ENCODE measurements at regions not wholly inside any gene's neighbourhood (a gene's known extent, or its start where the extent isn't known, plus 50 kb on each side); places are given as distances from the start of the nearest gene placed in this dataset.
A peak's percentile ranks its signal among the peaks of the same experiment; 100 is the strongest.

GRCh38 chr2:78540255-78540654 lies 485.2 kb upstream of the REG3G start:
- peaks cover 22% of the 10 kb centered on the region for H3K4me1 ChIP-seq (replicated peaks; ENCODE audit: insufficient read depth)
- ChIA-PET CTCF (no interaction called here), POLR2A (ENCODE audit: unreplicated experiment) (no interaction called here)
- no peaks in the 10 kb centered on the region for H3K27me3 ChIP-seq (ENCODE audit: insufficient read depth, low read depth)
- no peak for TF ChIP-seq EZH2 (IDR thresholded peaks at IDR 0.05; ENCODE audit: low read depth)
- no peak for TF ChIP-seq CTCF (conservative IDR thresholded peaks at IDR 0.05)
- no peak overlapping the region for H3K27ac ChIP-seq
- DNase-seq = no peak
- H3K9me3 ChIP-seq (ENCODE audit: insufficient read depth, low read depth) = peaks cover 9% of the 10 kb centered on the region; the same call in 1 of the 2 replicates
- peaks cover 13% of the 10 kb centered on the region; the same call in 1 of the 2 replicates for H3F3A ChIP-seq (ENCODE audit: insufficient read depth, low read depth)
- H3K4me3 ChIP-seq = peak overlapping the region; percentile 82
- no TSS peak for BruUV-seq (replicated peaks)
- H3K36me3 ChIP-seq (ENCODE audit: low read depth) = peaks cover 27% of the 10 kb centered on the region
- H3K4me2 ChIP-seq = peak overlapping the region; percentile 89
- peaks cover 4% of the 10 kb centered on the region; the same call in 1 of the 2 replicates for H3K9me2 ChIP-seq (ENCODE audit: insufficient read depth)
- no peaks in the 10 kb centered on the region for H4K20me1 ChIP-seq (ENCODE audit: insufficient read depth)
- intact Hi-C loops (cut with micrococcal nuclease; ENCODE audit: unreplicated experiment) = no loop called here
- H3K79me2 ChIP-seq (ENCODE audit: low read depth) = peaks cover 57% of the 10 kb centered on the region
- no peak overlapping the region for H2AFZ ChIP-seq

GRCh38 chr2:78541088-78541450 lies 484.4 kb upstream of the REG3G start:
- TF ChIP-seq EZH2 (IDR thresholded peaks at IDR 0.05; ENCODE audit: low read depth) = no peak
- no peak for TF ChIP-seq CTCF (conservative IDR thresholded peaks at IDR 0.05)
- Histone ChIP-seq H3K4me2 (peak overlapping the region; percentile 89), H3K27me3 (ENCODE audit: insufficient read depth, low read depth) (no peaks in the 10 kb centered on the region), H3K4me3 (peak overlapping the region; percentile 82), H3K9me2 (ENCODE audit: insufficient read depth) (peaks cover 4% of the 10 kb centered on the region; the same call in 1 of the 2 replicates), H3K9me3 (ENCODE audit: insufficient read depth, low read depth) (peaks cover 8% of the 10 kb centered on the region; the same call in 1 of the 2 replicates), H3K27ac (peak overlapping the region; percentile 93), H3F3A (ENCODE audit: insufficient read depth, low read depth) (peaks cover 13% of the 10 kb centered on the region; the same call in 1 of the 2 replicates), H3K79me2 (ENCODE audit: low read depth) (peaks cover 48% of the 10 kb centered on the region), H4K20me1 (ENCODE audit: insufficient read depth) (no peaks in the 10 kb centered on the region), H3K4me1 (replicated peaks; ENCODE audit: insufficient read depth) (peaks cover 22% of the 10 kb centered on the region), H2AFZ (peak overlapping the region; percentile 87), H3K36me3 (ENCODE audit: low read depth) (peaks cover 24% of the 10 kb centered on the region)
- CTCF ChIA-PET = interaction anchor here (0.6 kb wide), 1 partner anchor 75 kb away, joined by 3 read pairs; no protein-coding TSS in a partner anchor
- POLR2A ChIA-PET (ENCODE audit: unreplicated experiment) = interaction anchor here (1.5 kb wide), 1 partner anchor 8 kb away, joined by 8 read pairs; no protein-coding TSS in a partner anchor
- no peak for DNase-seq
- BruUV-seq (replicated peaks) = no TSS peak
- intact Hi-C loops (cut with micrococcal nuclease; ENCODE audit: unreplicated experiment) = no loop called here

GRCh38 chr2:78541451-78542267 lies 483.8 kb upstream of the REG3G start:
- H3F3A ChIP-seq (ENCODE audit: insufficient read depth, low read depth) = peaks cover 13% of the 10 kb centered on the region; the same call in 1 of the 2 replicates
- peak overlapping the region; percentile 82 for H3K4me3 ChIP-seq
- TF ChIP-seq EZH2 (IDR thresholded peaks at IDR 0.05; ENCODE audit: low read depth) (no peak), CTCF (conservative IDR thresholded peaks at IDR 0.05) (peak; percentile 66)
- no peaks in the 10 kb centered on the region for H3K27me3 ChIP-seq (ENCODE audit: insufficient read depth, low read depth)
- POLR2A ChIA-PET (ENCODE audit: unreplicated experiment) = interaction anchor here (0.5 to 1.5 kb wide), 2 partner anchors 9 to 132 kb away, joined by 5 to 8 read pairs; no protein-coding TSS in a partner anchor
- BruUV-seq (replicated peaks) = TSS peak; percentile 74
- peaks cover 6% of the 10 kb centered on the region; the same call in 1 of the 2 replicates for H3K9me3 ChIP-seq (ENCODE audit: insufficient read depth, low read depth)
- peaks cover 24% of the 10 kb centered on the region for H3K36me3 ChIP-seq (ENCODE audit: low read depth)
- peaks cover 22% of the 10 kb centered on the region for H3K4me1 ChIP-seq (replicated peaks; ENCODE audit: insufficient read depth)
- H3K9me2 ChIP-seq (ENCODE audit: insufficient read depth) = peaks cover 4% of the 10 kb centered on the region; the same call in 1 of the 2 replicates
- peak; percentile 80 to 94 for DNase-seq
- H3K27ac ChIP-seq = peak overlapping the region; percentile 93
- peak overlapping the region; percentile 87 for H2AFZ ChIP-seq
- CTCF ChIA-PET = interaction anchor here (0.6 kb wide), 1 partner anchor 74 kb away, joined by 3 read pairs; no protein-coding TSS in a partner anchor
- intact Hi-C loops (cut with micrococcal nuclease; ENCODE audit: unreplicated experiment) = no loop called here
- H3K79me2 ChIP-seq (ENCODE audit: low read depth) = peaks cover 43% of the 10 kb centered on the region
- H3K4me2 ChIP-seq = peak overlapping the region; percentile 89
- H4K20me1 ChIP-seq (ENCODE audit: insufficient read depth) = no peaks in the 10 kb centered on the region

Measured in PC-9 (cell line).